GM12873 (cell line): ENCODE measurements at regions not wholly inside any gene's neighbourhood (a gene's known extent, or its start where the extent isn't known, plus 50 kb on each side); places are given as distances from the start of the nearest gene placed in this dataset.

Experiments
- TF ChIP-seq, protein P1 (sequence below): IDR thresholded peaks from 2 replicates; pipeline ENCODE4 v1.5.1; 2012; ENCODE audit warnings: low read depth, mild to moderate bottlenecking, moderate library complexity, low read length, control low read depth; ENCODE audit not compliant: insufficient read depth; ENCODE audit errors: missing control alignments

DNA sequence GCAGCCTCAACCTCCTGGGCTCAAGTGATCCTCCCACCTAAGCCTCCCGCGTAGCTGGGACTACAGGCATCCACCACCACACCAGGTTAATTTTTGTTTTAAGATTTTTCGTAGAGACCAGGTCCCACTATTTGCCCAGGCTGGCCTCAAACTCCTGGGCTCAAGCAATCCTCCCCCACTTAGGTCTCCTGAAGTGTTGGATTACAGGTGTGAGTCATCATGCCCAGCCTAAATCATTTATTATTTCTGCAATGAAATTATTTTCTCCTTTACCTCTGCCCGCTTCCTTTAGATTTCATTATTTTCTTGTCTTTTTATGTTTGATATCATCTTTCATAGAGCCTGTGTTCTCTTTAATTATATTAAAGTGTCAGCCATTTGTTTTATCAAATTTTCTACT, 165.2 kb upstream of the OTX2 start:
- TF ChIP-seq, protein P1, sequence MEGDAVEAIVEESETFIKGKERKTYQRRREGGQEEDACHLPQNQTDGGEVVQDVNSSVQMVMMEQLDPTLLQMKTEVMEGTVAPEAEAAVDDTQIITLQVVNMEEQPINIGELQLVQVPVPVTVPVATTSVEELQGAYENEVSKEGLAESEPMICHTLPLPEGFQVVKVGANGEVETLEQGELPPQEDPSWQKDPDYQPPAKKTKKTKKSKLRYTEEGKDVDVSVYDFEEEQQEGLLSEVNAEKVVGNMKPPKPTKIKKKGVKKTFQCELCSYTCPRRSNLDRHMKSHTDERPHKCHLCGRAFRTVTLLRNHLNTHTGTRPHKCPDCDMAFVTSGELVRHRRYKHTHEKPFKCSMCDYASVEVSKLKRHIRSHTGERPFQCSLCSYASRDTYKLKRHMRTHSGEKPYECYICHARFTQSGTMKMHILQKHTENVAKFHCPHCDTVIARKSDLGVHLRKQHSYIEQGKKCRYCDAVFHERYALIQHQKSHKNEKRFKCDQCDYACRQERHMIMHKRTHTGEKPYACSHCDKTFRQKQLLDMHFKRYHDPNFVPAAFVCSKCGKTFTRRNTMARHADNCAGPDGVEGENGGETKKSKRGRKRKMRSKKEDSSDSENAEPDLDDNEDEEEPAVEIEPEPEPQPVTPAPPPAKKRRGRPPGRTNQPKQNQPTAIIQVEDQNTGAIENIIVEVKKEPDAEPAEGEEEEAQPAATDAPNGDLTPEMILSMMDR: no peak

DNA sequence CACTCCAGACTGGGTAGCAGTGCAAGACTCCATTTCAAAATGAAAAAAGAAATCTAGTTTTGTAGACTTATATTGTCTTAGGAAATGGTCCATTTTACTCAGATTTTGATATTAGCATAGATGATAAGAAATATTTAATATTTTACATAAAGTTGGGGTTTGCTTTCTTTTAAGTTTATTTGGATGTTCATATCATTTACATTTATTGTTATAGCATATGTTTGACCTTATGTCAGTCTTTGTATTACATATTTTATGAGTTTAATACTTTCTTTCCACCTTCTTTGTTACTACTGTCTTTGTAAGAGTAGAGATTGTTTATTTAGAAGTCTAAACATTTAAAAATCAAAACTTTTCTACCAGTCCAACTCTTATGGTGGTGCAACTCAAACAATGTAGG, 162.7 kb upstream of the OTX2 start:
- TF ChIP-seq, protein P1: no peak

DNA sequence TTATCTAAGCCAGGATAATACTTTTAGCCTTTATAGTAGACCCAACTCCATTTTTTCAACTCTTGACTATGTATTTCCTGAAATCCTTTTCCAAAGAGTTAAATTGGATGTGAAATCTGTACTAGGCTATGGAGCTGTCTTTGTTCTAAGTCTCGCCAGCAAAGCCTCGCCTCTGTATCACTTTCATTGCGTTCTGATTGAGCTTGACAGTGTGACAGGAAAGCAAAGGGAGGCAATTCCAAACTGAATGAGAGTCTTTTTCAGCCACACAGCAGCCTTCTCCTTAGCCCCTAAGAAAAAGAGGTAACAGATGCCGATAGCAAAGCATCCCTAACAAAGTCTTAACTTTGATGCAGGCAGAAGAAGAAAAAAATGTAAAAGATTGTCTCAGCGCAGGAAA, 154.6 kb upstream of the OTX2 start:
- TF ChIP-seq, protein P1: no peak

DNA sequence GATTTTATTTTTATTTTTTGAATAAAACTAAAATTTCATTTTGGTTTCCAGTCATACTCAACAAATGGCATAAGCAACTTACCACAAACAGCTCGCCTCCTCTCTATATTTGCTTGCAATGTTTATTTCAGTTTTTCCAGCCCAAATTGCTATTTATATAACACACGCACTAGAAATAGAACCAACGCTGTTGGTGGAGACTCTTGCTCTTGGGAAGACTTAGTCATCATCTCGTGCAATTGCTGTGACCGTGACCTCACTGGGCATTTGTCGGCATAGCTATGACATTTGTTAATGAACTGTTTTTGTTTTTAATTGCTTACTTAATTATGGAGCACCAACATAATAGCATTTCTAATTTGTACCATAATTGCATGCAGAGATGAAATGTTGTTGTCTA, 153.1 kb upstream of the OTX2 start:
- TF ChIP-seq, protein P1: no peak

DNA sequence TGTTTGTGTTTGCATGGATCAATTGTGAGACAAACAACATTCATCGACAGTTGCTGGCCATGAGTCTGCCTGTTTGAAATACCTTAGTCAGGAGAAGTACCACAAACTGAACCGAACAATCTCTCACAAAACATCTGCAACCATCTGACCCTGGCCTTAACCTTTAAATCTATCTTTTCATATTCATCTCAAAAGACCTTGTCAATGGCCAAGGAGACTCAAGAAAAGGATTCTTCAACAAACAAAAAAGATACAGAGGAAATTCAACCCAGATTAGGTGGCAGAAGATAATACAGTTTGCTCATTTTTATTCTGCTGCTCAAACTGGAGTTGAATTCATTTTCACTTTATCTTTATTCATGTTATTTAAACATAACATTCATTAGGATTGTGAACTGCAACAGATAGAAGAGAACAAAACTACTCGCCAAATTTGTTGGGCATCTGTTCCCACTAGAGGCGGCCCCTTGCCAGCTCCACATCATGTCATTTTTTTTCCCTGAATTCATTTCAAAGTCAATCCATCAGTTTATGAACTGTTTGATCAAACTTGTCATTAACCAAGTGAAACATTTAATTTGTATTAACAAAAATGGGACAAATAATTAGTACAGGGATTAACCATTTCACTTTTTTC, 152.3 kb upstream of the OTX2 start:
- TF ChIP-seq, protein P1: no peak

DNA sequence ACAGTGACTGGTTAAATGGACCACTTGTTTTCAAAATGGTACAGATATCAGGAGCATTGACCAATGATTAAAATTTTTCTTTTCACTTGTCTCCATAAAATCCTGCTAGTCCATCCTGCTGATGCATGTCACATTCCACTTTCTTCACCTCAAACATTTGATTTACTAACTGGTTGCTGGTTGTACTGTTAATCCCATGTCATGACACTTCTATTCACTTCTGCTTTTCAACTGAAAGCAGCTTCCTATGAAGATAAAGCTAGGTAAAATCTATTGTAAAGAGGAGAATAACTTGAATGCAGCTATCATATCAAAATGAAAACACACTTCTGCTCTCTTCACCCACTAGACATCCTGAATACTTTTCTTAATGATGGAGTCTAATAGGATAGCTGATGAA, 149.6 kb upstream of the OTX2 start:
- TF ChIP-seq, protein P1: no peak

DNA sequence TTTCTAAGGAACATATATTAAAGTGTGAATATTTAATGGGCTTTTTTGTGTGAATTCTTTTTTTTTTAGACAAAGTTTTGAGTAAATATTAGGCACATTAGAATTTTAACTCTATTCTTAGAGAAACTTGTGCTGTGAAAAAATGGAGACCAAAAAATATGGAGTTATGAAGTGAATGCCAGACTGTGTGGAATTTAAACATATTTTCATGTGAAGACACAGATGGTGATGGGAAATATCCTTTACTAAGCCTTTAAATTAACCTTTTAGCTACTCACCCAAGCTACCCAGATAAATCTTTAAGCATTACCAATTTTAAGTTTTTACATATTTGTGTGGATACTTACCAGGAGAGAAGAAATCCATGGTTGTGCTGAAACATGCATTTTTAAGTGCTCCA, 148.8 kb upstream of the OTX2 start:
- TF ChIP-seq, protein P1: no peak
